SW480 (cell line): ENCODE measurements at regions not wholly inside any gene's neighbourhood (a gene's known extent, or its start where the extent isn't known, plus 50 kb on each side); places are given as distances from the start of the nearest gene placed in this dataset.

Experiments
- DNase-seq: peaks from one replicate; pipeline ENCODE4 v3.0.0-alpha.2; 2016; ENCODE audit warnings: low spot score

- peak; percentile 3 for DNase-seq
These were observed 295.8 kb downstream of the SP3 start for GRCh38 chr2:173669271-173669853.

GRCh38 chr2:173669888-173670287 lies 295.3 kb downstream of the SP3 start:
- DNase-seq = no peak

DNA sequence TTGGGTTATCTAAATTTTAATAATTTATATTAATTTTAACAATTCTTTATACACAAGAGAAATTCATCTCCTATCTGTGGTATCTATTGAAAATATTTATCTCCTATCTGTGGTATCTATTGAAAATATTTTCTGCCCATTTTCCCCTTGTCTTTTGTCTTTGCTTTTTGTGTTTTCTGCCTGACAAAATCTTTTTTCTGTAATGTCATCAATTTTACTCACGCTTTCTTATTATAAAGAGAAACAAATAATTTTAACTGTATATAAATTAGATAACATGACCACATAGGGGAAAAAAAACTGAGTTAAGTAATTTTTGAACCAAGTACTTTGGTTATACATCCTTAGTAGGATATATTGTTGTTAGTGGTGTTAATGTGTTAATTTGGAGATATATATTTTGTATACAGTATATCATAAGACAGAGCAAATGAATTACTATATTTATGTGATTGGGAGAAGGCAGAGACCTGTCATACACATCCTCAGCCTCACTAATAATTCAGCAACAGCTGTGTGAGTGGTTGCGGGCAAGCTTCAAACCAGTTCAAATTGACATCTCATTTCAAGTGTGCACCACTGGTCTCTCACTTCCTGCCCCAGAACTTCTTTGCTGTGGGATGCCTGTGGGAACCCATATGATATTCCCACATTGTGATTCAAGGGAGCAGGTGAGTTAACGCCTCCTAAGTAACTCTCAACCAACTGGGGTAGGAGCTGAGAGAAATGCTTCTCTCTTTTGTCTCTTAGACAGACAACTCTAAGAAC lies 292.4 kb downstream of the SP3 start:
- no peak for DNase-seq

DNA sequence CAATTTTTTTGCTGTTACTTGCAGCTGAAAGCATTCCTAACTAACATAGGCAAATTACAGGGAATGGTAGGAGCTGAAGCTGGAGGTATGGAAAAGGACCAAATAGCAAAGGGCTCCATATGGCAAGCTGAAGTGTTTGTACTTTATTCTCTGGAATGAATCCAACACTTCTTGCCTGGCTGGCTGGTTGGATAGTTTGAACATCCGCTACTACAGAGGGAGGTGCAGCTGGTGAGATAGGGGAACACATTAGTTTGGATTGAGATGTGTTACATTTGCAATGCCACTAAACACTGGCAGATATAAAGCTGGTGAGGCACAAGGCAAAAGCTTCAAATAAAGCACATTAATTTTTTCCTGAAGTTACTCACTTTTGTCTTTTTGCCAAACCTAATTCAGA lies 291.5 kb downstream of the SP3 start:
- DNase-seq = no peak

GRCh38 chr2:173676647-173677046 lies 288.5 kb downstream of the SP3 start:
- no peak for DNase-seq

- no peak for DNase-seq
These were observed 287.0 kb downstream of the SP3 start for GRCh38 chr2:173678186-173678585.

DNA sequence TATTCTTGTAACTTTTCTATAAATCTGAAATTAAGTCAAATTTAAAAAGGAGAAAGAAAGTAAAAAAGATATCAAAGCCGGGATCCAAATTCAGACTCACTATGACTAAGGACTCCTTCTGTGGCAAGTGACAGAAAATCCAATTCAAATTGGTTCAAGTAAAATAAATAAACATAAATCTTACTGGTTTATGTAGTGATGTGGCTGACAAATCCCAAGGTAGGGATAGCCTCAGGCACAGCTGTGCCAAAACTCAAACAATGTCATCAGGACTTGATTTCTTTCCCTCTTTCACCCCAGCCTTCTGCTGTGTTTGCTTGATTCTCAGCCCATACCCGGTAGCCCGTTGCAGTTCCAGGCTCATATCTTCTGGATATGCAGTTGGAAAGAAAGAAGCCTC lies 284.6 kb downstream of the SP3 start:
- DNase-seq = no peak

DNA sequence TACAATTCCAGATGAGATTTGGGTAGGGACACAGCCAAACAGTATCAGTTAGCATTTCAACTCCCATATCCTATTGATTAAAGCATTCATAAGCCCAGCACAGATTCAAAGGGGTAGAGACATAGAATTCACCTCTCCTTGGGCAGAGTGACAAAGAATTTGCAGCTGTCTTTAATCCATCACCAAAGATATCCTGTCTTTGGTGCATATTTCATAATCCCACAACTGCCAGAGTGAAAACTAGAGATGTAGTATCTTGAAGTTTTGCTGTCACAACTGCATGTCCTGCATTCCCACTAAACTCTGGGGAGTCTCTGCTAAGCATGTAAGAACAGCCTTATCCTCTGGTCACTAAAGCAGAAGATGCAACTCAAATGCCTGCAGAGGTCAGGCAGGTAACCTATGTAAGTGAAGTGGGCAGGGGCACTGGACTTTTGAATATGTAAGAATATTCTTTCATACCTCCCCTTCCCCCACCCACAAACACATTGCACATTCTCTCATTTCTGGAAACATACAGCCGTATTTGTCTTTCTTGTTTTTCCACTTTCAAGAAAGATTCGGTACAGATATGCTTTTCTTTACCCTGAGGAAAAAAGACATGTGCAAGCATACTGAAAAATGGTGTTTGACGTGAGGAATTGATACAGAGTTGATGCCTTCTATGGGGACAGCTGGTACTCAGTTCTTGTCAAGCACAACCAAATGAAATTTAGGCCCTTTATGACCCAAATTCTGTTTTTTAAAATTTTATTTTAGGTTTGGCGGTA lies 283.1 kb downstream of the SP3 start:
- DNase-seq = no peak

DNA sequence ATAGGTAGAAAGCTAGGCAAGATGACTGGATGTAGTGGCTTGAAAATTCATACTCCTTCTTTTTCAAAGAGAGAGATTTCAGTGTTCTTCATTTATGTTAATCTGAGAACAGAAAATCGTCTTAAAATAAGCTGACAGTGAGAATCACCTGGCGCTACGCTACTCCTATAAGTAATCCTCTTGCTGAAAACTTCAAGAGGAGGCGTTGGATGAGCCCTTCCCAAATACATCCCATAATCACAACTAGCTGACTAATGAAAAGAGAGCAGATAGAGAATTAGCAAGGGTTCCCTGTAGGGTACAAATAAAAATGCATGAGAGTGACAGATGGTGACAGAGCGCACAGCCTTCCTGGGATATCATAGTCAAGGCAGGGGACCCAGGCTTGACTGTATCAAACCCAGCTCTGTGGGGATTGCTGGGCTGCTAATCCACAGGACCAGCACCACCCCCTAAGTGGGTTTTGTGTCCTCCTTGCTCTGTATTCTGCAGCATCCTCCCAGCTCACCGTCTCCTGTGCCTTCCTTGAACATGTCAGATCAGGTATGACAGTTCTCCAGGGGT lies 280.2 kb downstream of the SP3 start:
- DNase-seq = no peak

DNA sequence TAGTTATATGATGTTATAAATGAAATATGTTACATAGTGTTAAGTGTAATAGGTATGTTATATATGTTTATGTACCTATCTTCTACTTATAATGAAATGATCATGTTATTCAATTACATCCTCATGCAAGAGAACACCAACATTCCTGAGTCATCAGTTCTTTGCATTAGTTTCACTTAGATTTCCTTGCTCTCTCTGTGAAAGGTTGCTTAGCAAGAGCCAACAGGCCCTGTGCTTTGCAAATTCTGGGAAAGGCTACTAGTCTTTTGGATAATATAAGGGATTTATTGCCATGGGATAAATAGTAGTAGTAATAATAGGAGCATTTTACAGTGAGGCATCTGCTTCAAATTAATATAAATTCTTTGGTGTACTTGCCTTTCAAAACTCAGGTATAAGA lies 274.8 kb downstream of the SP3 start:
- DNase-seq = no peak

DNA sequence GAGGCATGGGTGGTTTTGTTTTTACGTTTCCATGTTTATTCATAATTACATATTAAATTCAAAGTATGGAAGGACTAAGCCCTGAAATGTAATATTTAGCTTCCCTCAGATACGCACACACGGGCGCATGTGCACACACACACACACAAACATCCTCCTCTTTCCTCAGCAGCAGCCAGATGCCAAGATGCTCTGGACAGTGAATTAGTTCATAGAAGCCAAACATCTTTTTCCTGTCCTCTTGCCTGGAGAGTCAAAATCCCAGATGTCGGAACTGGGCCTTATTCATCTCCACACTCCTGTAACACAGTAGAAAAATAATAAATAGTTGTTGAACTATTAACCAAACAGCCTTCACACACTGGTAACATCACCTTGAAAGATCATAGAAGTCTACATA lies 273.1 kb downstream of the SP3 start:
- DNase-seq = no peak

- DNase-seq = no peak
These were observed 272.1 kb downstream of the SP3 start for GRCh38 chr2:173693044-173693589.

GRCh38 chr2:173696274-173696673 lies 268.9 kb downstream of the SP3 start:
- DNase-seq = no peak

- no peak for DNase-seq
These were observed 267.2 kb downstream of the SP3 start for GRCh38 chr2:173697929-173698328.

GRCh38 chr2:173705656-173706055 lies 259.5 kb downstream of the SP3 start:
- DNase-seq = no peak

GRCh38 chr2:173706936-173707335 lies 258.2 kb downstream of the SP3 start:
- no peak for DNase-seq

- no peak for DNase-seq
These were observed 256.4 kb downstream of the SP3 start for GRCh38 chr2:173708806-173709205.

- no peak for DNase-seq
These were observed 253.4 kb downstream of the SP3 start for GRCh38 chr2:173711816-173712215.

- DNase-seq = no peak
These were observed 251.1 kb downstream of the SP3 start for GRCh38 chr2:173713904-173714555.

DNA sequence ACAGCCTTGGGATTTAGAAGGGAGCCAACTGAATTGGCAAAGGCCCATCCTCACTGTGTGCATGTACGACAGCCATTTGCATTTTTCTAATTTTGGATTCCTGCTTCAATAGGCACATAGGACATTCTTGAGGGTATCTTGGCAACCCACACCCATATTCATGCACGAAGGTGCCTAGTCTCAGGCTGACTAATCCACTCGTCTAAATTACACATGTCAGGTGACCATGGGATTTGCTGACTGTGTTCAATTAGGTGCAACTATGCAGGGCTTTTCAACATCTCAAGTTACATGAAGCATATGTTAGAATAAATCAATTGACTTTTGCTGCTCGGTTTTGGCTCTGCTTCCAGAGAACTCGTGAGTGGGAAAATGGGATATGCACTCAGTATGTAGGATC lies 249.7 kb downstream of the SP3 start:
- no peak for DNase-seq

DNA sequence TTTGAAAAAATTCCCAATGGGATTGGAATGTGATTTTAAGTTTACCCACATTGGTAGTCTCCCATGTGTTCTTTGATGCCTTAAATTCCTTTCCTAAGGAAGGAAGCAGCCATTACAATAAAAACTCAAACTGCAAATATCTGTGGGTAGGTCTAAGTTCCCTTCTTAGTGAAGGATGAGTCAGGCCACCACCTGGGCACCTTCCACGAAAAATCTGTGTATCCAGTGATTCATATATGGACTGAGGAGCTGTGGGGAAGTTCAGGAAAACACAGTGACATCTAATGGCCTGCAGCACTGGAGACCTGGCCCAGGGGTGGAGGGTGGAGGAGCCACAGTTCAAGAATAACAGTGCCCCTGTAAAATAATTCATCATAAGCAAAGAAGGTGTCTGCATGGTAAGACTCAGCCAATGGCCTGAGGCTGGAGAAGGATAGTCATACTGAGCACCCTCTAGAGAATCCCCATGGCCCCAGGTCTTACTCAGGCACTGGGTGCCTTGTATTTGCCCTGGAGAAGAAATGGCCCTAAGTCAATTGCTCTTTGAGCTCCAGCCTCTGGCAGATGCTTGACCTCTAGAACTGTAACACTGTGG lies 248.6 kb downstream of the SP3 start:
- no peak for DNase-seq

DNA sequence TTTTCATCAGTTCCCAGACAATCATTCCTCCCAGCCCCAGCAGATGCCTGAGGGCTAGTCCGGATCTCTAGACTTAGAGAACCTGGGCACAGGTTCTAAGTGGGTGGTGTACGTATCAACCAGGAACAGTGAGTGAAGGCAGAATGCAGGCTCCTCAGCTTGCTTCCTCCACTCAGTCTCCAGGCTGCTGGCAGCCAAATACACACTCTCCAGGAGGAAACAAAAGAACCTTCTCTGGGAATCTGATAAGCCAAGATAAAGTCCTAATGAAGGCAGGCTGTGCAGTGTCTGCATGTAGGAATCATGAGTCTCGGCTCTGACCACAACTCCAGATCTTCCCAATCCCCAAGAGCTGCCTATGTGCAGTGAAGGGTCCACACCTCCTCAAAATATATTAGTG lies 245.7 kb downstream of the SP3 start:
- DNase-seq = no peak
